K562 (cell line): ENCODE measurements at regions not wholly inside any gene's neighbourhood (a gene's known extent, or its start where the extent isn't known, plus 50 kb on each side); places are given as distances from the start of the nearest gene placed in this dataset.

Source experiments
- ATAC-seq: fragments of 200-7000 bp; cut with Tn5 transposase; 3 replicates; pipeline ENCODE4 v1.9.1; 2020; ENCODE audit warnings: moderate library complexity
- BruUV-seq: library from RNA; stranded (reverse); fragments of 400-500 nt; replicated peaks from 2 replicates; lab custom pipeline; 2021; lab: Mats Ljungman, UMichigan
- CTCF ChIA-PET: fragments of 300-600 bp; formaldehyde crosslinking; extraction: SDS; loops from one replicate; lab custom pipeline; 2021; ENCODE audit warnings: low intra/inter-chr PET ratio; lab: Yijun Ruan, JAX
- POLR2A ChIA-PET: fragments of 300-600, 350-650 bp; sonication (Branson Sonifier 250); formaldehyde crosslinking; extraction: SDS; loops from one replicate; lab custom pipeline; 2021; ENCODE audit warnings: antibody characterized with exemption, inconsistent platforms; lab: Yijun Ruan, JAX
- DNase-seq, 4 experiments: peaks; one replicate each; pipeline versions ENCODE4 v3.0.0 to v3.0.0-alpha.2; 2011 to 2018; ENCODE audit warnings: low spot score in 3 of 4, mixed read lengths in 3 of 4; ENCODE audit errors: extremely low read depth in 1 of 4
- FAIRE-seq: peaks from 2 replicates; lab custom pipeline; 2011; peaks lifted over from hg19 to GRCh38; lab: Jason Lieb, UNC
- H2AFZ ChIP-seq: 2 replicates; pipeline ENCODE4 v1.6.0; 2011; ENCODE audit warnings: low read depth, low read length, control low read depth, inconsistent platforms
- H3K27ac ChIP-seq: fragments of 200-600 bp; 3 replicates; pipeline ENCODE4 v1.8.0; 2011; ENCODE audit warnings: low read depth, mild to moderate bottlenecking, control low read depth, inconsistent platforms, low read length, moderate library complexity, mixed read lengths; ENCODE audit errors: extremely low read depth
- H3K27me3 ChIP-seq, 2 experiments: fragments of 300-600 bp in 1 of 2; 2 replicates in 1 of 2; 3 replicates in 1 of 2; pipeline versions ENCODE4 v1.6.0 to v1.8.0; 2011; ENCODE audit warnings: inconsistent platforms in 2 of 2, low read length in 2 of 2, mild to moderate bottlenecking in 1 of 2, mixed read lengths in 1 of 2, moderate library complexity in 1 of 2; ENCODE audit not compliant: control insufficient read depth in 2 of 2, insufficient read depth in 2 of 2
- H3K36me3 ChIP-seq: fragments of 300-600 bp; 3 replicates; pipeline ENCODE4 v1.8.0; 2011; ENCODE audit warnings: mild to moderate bottlenecking, low read length, inconsistent platforms; ENCODE audit not compliant: control insufficient read depth, insufficient read depth
- H3K4me1 ChIP-seq, 2 experiments: fragments of 200-600 bp in 1 of 2; replicated peaks in 1 of 2; 2 replicates in 1 of 2; 3 replicates in 1 of 2; pipeline versions ENCODE4 v1.5.1 to v1.8.0; 2011; ENCODE audit warnings: inconsistent platforms in 2 of 2, low read length in 2 of 2, mild to moderate bottlenecking in 1 of 2, mixed read lengths in 1 of 2, moderate library complexity in 1 of 2; ENCODE audit not compliant: control insufficient read depth in 2 of 2, insufficient read depth in 2 of 2
- H3K4me2 ChIP-seq: 2 replicates; pipeline ENCODE4 v1.6.1; 2011; ENCODE audit warnings: low read length, control low read depth, inconsistent platforms, mixed read lengths; ENCODE audit not compliant: insufficient read depth
- H3K4me3 ChIP-seq: fragments of 200-600 bp; sonication (generic), shearing (Covaris generic); 2 replicates; pipeline ENCODE4 v1.5.1; 2016; ENCODE audit warnings: control low read depth, inconsistent platforms
- H3K79me2 ChIP-seq: fragments of 200-600 bp; 3 replicates; pipeline ENCODE4 v1.8.0; 2011; ENCODE audit warnings: low read length, inconsistent platforms; ENCODE audit not compliant: control insufficient read depth, insufficient read depth
- H3K9ac ChIP-seq, 2 experiments: 2 replicates each; pipeline versions ENCODE4 v1.6.0 to v1.6.1; 2011; ENCODE audit warnings: low read depth in 2 of 2, low read length in 2 of 2, control low read depth in 1 of 2, inconsistent platforms in 1 of 2, mild to moderate bottlenecking in 1 of 2, mixed read lengths in 1 of 2; ENCODE audit not compliant: insufficient read depth in 1 of 2
- H3K9me1 ChIP-seq: one replicate; pipeline ENCODE4 v1.6.0; 2011; ENCODE audit warnings: inconsistent platforms, mild to moderate bottlenecking, low read length, moderate library complexity; ENCODE audit not compliant: control insufficient read depth, insufficient read depth
- H3K9me3 ChIP-seq: replicated peaks from 2 replicates; pipeline ENCODE4 v1.5.1; 2011; ENCODE audit warnings: low read depth, low read length, inconsistent platforms; ENCODE audit not compliant: control insufficient read depth, insufficient read depth
- H4K20me1 ChIP-seq: replicated peaks from 2 replicates; pipeline ENCODE4 v1.6.1; 2011; ENCODE audit warnings: low read length, inconsistent platforms, mixed read lengths; ENCODE audit not compliant: control insufficient read depth, insufficient read depth
- EP300 ChIP-seq: IDR thresholded peaks from 2 replicates; pipeline ENCODE4 v1.6.1; 2012; ENCODE audit warnings: low read length, improper control_type of control experiment
- ILF3 ChIP-seq: fragments of 450-650 bp; IDR thresholded peaks from 2 replicates; pipeline ENCODE4 v1.6.1; 2018; ENCODE audit warnings: antibody characterized with exemption, mild to moderate bottlenecking, moderate library complexity, borderline replicate concordance
- NFE2L1 ChIP-seq: fragments of 450-650 bp; IDR thresholded peaks from 2 replicates; pipeline ENCODE4 v1.6.1; 2016; ENCODE audit warnings: missing genetic modification characterization, low read depth, mild to moderate bottlenecking, missing compliant biosample characterization, moderate library complexity, borderline replicate concordance
- PHF20 ChIP-seq: fragments of 450-650 bp; IDR thresholded peaks from 2 replicates; pipeline ENCODE4 v1.6.1; 2018; ENCODE audit not compliant: partially characterized antibody
- SIN3A ChIP-seq, 2 experiments: fragments of 150-350 bp in 1 of 2; IDR thresholded peaks; 2 replicates each; pipeline ENCODE4 v1.6.1; 2011 to 2016; ENCODE audit warnings: borderline replicate concordance in 2 of 2, low read depth in 2 of 2, low read length in 2 of 2, mild to moderate bottlenecking in 2 of 2, moderate library complexity in 2 of 2; ENCODE audit not compliant: control insufficient read depth in 1 of 2
- ZNF197 ChIP-seq: fragments of 200-800 bp; sonication (Bioruptor generic); IDR thresholded peaks from 2 replicates; pipeline ENCODE4 v1.6.1; 2016; ENCODE audit warnings: low read depth, missing genetic modification characterization, missing compliant biosample characterization
- ZNF696 ChIP-seq: fragments of 250-450 bp; sonication (Bioruptor Pico); conservative IDR thresholded peaks from 2 replicates; pipeline ENCODE4 v1.4.0; 2020; ENCODE audit warnings: mild to moderate bottlenecking, moderate library complexity
- WGBS: fragments of 100-300 bp; shearing (Covaris generic); methylation state at CpG from one replicate; pipeline ENCODE4 v1.1.6; 2016; ENCODE audit warnings: low coverage, mixed read lengths; ENCODE audit not compliant: insufficient coverage; ENCODE audit errors: missing lambda C conversion rate; 5-methylcytosine and 5-hydroxymethylcytosine counted together
- in situ Hi-C: fragments of 300-500 bp; cut with MboI; formaldehyde crosslinking; loops from 4 replicates; pipeline ENCODE4 v1.15.0; 2018; ENCODE audit warnings: inconsistent platforms, mixed read lengths
- intact Hi-C: fragments of 100-400 bp; cut with micrococcal nuclease; formaldehyde crosslinking; loops from 2 replicates; pipeline ENCODE4 v1.14.2; 2022

DNA sequence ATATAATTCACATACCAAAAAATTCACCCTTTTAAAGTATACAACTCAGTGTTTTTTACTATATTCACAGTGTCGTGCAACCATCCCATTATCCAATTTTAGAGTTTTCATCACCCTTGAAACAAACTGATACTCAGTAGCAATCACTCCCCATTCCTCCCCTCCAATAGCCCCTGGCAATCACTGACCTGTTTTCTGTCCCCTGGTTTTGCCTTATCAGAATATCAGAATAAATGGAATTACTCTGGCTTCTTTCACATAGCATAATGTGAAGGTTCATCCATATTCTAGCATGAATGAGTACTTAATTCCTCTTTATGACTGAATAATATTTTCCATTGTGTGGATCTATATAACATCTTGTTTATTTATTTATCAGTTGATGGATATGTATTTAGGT, 153.2 kb downstream of the AASDH start:
- no peaks in the 10 kb centered on the region for H4K20me1 ChIP-seq
- ChIA-PET CTCF (no interaction called here), POLR2A (no interaction called here)
- DNase-seq (no peak), FAIRE-seq (no peak), ATAC-seq (no peak)
- no peaks in the 10 kb centered on the region for H3K9me3 ChIP-seq
- no peak overlapping the region for H3K27ac ChIP-seq
- H2AFZ ChIP-seq: no peak overlapping the region
- TF ChIP-seq ZNF696 (CRISPR knock-in tag) (no peak), SIN3A (IDR thresholded peaks at IDR 0.05; ENCODE audit: borderline replicate concordance in 2 of 2, control insufficient read depth in 1 of 2, low read depth in 2 of 2, low read length in 2 of 2) (no peak)
- no peak overlapping the region for H3K4me2 ChIP-seq
- 0% methylated on average over 1 of the region's 1 CpG for WGBS
- intact Hi-C loops (no loop called here), in situ Hi-C loops (no loop called here)
- 0 out of 5 replicates have a peak, but pooled peaks cover 0 to 4% of the 10 kb centered on the region in 2 experiments for H3K27me3 ChIP-seq
- no peaks in the 10 kb centered on the region for H3K36me3 ChIP-seq
- no TSS peak for BruUV-seq
- H3K79me2 ChIP-seq: no peaks in the 10 kb centered on the region
- no peaks in the 10 kb centered on the region for H3K4me1 ChIP-seq
- H3K4me3 ChIP-seq: no peak overlapping the region
- H3K9ac ChIP-seq: no peak overlapping the region
- no peaks in the 10 kb centered on the region for H3K9me1 ChIP-seq

DNA sequence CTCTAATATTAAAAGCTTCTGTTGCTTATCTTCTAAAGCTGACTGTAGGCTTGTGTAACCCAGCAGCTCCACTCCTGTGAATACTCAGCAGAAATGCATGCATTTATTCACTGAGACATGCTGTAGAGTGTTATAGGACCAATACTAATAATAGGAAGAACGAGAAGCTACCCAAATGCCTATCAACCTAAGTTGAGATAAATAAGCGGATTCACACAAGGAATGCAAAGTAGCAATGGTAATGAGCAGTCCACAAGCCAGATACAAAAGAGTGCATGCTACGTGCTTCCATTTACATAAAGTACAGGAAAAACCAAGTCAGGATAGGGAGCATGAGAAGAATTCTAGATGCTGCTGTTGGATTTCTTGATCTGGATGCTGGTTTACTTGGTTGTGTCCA, 155.9 kb downstream of the AASDH start:
- no peak for DNase-seq
- Histone ChIP-seq H3K27ac (no peak overlapping the region), H3K36me3 (no peaks in the 10 kb centered on the region), H2AFZ (no peak overlapping the region), H3K79me2 (no peaks in the 10 kb centered on the region), H3K9me3 (no peaks in the 10 kb centered on the region), H3K27me3 (peaks cover 0 to 2% of the 10 kb centered on the region in 2 experiments; a peak in 1 of 5 replicates), H4K20me1 (no peaks in the 10 kb centered on the region), H3K4me1 (no peaks in the 10 kb centered on the region), H3K9ac (no peak overlapping the region), H3K4me2 (no peak overlapping the region), H3K9me1 (no peaks in the 10 kb centered on the region), H3K4me3 (no peak overlapping the region)
- no peak for TF ChIP-seq PHF20
- no peak for TF ChIP-seq ZNF197
- no peak for TF ChIP-seq ILF3
- TF ChIP-seq NFE2L1 (tag): no peak
- no peak for TF ChIP-seq EP300
- POLR2A ChIA-PET: interaction anchor here (1.0 kb wide), 1 partner anchor 14 kb away, joined by 3 read pairs; no protein-coding TSS in a partner anchor
- intact Hi-C loops: no loop called here
- CTCF ChIA-PET: no interaction called here
- WGBS: 0% methylated on average over 3 of the region's 3 CpGs
- BruUV-seq: no TSS peak
- FAIRE-seq: no peak
- no peak for ATAC-seq
- in situ Hi-C loops: no loop called here
